MCF 10A (cell line): ENCODE measurements at regions not wholly inside any gene's neighbourhood (a gene's known extent, or its start where the extent isn't known, plus 50 kb on each side); places are given as distances from the start of the nearest gene placed in this dataset.

Source experiments
- BruUV-seq: library from RNA; stranded (reverse); fragments of 400-500 nt; replicated peaks from 2 replicates; lab custom pipeline; 2021; lab: Mats Ljungman, UMichigan
- CTCF ChIA-PET: fragments of 300-600 bp; sonication (Branson Sonifier 250); formaldehyde crosslinking; extraction: SDS; loops from one replicate; lab custom pipeline; 2021; ENCODE audit warnings: antibody characterized with exemption, inconsistent platforms; lab: Yijun Ruan, JAX
- POLR2A ChIA-PET: fragments of 300-600, 350-650 bp; sonication (Branson Sonifier 250); formaldehyde crosslinking; extraction: SDS; loops from one replicate; lab custom pipeline; 2020; ENCODE audit warnings: antibody characterized with exemption, inconsistent platforms; lab: Yijun Ruan, JAX
- DNase-seq: peaks from one replicate; pipeline ENCODE4 v3.0.0-alpha.2; 2018; ENCODE audit not compliant: unreplicated experiment
- H3K27ac Mint-ChIP-seq: one replicate; pipeline ENCODE4 v1.8.0; 2022; ENCODE audit warnings: mild to moderate bottlenecking, low read depth, mixed read lengths; ENCODE audit not compliant: unreplicated experiment
- H3K27me3 Mint-ChIP-seq: one replicate; pipeline ENCODE4 v1.8.0; 2022; ENCODE audit warnings: mixed read lengths; ENCODE audit not compliant: insufficient read depth, unreplicated experiment
- H3K36me3 Mint-ChIP-seq: one replicate; pipeline ENCODE4 v1.8.0; 2022; ENCODE audit warnings: mild to moderate bottlenecking, moderate library complexity, mixed read lengths; ENCODE audit not compliant: insufficient read depth, unreplicated experiment
- H3K4me1 Mint-ChIP-seq: one replicate; pipeline ENCODE4 v1.8.0; 2022; ENCODE audit warnings: mixed read lengths; ENCODE audit not compliant: insufficient read depth, unreplicated experiment
- H3K4me3 Mint-ChIP-seq: one replicate; pipeline ENCODE4 v1.8.0; 2022; ENCODE audit warnings: mild to moderate bottlenecking, moderate library complexity, mixed read lengths; ENCODE audit not compliant: unreplicated experiment
- H3K9me3 Mint-ChIP-seq: one replicate; pipeline ENCODE4 v1.8.0; 2022; ENCODE audit warnings: mixed read lengths; ENCODE audit not compliant: unreplicated experiment
- intact Hi-C: fragments of 100-400 bp; cut with micrococcal nuclease; formaldehyde crosslinking; loops from 2 replicates; pipeline ENCODE4 v1.14.1; 2022
- TF ChIP-seq, protein P1 (sequence below): fragments of 200-600 bp; IDR thresholded peaks from one replicate; pipeline ENCODE4 v1.8.0; 2022; ENCODE audit warnings: antibody characterized with exemption, mild to moderate bottlenecking; ENCODE audit not compliant: unreplicated experiment

- CTCF ChIA-PET = no interaction called here
- intact Hi-C loops = no loop called here
- DNase-seq = no peak
These were observed 378.1 kb upstream of the CDH11 start for GRCh38 chr16:65500007-65500406.

DNA sequence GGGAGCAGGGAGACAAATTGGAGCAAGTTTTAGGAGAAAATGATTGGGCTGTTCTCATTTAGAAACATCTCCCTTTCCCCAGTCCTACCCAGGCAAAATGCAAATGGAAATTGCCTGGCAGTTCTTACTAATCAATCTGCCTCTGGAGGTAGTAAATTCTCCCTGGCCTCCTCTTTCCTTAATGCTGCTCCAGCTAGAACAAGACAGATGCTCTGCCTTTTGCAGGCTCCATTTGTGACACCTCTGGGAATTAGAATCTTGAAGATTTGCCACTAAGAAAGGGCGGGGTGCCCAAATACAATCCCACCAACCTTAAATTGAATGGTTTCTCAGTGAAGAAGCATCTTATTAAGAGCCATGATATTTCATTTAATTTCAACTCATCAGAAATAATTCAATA, 377.7 kb upstream of the CDH11 start:
- no TSS peak for BruUV-seq
- ChIA-PET POLR2A (no interaction called here), CTCF (no interaction called here)
- no peak overlapping the region for H3K4me3 Mint-ChIP-seq
- no peaks in the 10 kb centered on the region for H3K27me3 Mint-ChIP-seq
- intact Hi-C loops = no loop called here
- H3K36me3 Mint-ChIP-seq = peaks cover 7% of the 10 kb centered on the region
- no peaks in the 10 kb centered on the region for H3K4me1 Mint-ChIP-seq
- no peak overlapping the region for H3K27ac Mint-ChIP-seq
- no peak for DNase-seq
- TF ChIP-seq, protein P1, sequence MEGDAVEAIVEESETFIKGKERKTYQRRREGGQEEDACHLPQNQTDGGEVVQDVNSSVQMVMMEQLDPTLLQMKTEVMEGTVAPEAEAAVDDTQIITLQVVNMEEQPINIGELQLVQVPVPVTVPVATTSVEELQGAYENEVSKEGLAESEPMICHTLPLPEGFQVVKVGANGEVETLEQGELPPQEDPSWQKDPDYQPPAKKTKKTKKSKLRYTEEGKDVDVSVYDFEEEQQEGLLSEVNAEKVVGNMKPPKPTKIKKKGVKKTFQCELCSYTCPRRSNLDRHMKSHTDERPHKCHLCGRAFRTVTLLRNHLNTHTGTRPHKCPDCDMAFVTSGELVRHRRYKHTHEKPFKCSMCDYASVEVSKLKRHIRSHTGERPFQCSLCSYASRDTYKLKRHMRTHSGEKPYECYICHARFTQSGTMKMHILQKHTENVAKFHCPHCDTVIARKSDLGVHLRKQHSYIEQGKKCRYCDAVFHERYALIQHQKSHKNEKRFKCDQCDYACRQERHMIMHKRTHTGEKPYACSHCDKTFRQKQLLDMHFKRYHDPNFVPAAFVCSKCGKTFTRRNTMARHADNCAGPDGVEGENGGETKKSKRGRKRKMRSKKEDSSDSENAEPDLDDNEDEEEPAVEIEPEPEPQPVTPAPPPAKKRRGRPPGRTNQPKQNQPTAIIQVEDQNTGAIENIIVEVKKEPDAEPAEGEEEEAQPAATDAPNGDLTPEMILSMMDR = no peak
- peaks cover 47% of the 10 kb centered on the region for H3K9me3 Mint-ChIP-seq

More at GRCh38 chr16:65500007-65500406, 378.1 kb upstream of the CDH11 start:
- TF ChIP-seq, protein P1 = no peak
- Mint-ChIP-seq H3K9me3 (peaks cover 47% of the 10 kb centered on the region), H3K27ac (no peak overlapping the region), H3K4me3 (no peak overlapping the region), H3K4me1 (no peaks in the 10 kb centered on the region), H3K27me3 (no peaks in the 10 kb centered on the region), H3K36me3 (peaks cover 7% of the 10 kb centered on the region)
- POLR2A ChIA-PET = interaction anchor here (0.6 kb wide), 1 partner anchor 1727 kb away, joined by 3 read pairs; no protein-coding TSS in a partner anchor
- BruUV-seq = no TSS peak

GRCh38 chr16:65497571-65497970, 375.7 kb upstream of the CDH11 start:
- Mint-ChIP-seq H3K4me1 (no peaks in the 10 kb centered on the region), H3K27me3 (no peaks in the 10 kb centered on the region), H3K9me3 (peaks cover 35% of the 10 kb centered on the region), H3K36me3 (peaks cover 7% of the 10 kb centered on the region), H3K4me3 (no peak overlapping the region), H3K27ac (no peak overlapping the region)
- TF ChIP-seq, protein P1 = no peak
- CTCF ChIA-PET = no interaction called here
- DNase-seq = no peak
- POLR2A ChIA-PET = no interaction called here
- intact Hi-C loops = no loop called here
- BruUV-seq = no TSS peak

GRCh38 chr16:65495106-65495505, 373.2 kb upstream of the CDH11 start:
- ChIA-PET POLR2A (no interaction called here), CTCF (interaction anchor here (0.5 kb wide), 1 partner anchor 370 kb away, joined by 3 read pairs; no protein-coding TSS in a partner anchor)
- intact Hi-C loops = no loop called here
- H3K36me3 Mint-ChIP-seq = no peaks in the 10 kb centered on the region
- no peak overlapping the region for H3K27ac Mint-ChIP-seq
- H3K4me3 Mint-ChIP-seq = no peak overlapping the region
- DNase-seq = no peak
- no TSS peak for BruUV-seq
- TF ChIP-seq, protein P1 = no peak
- peaks cover 26% of the 10 kb centered on the region for H3K9me3 Mint-ChIP-seq
- H3K4me1 Mint-ChIP-seq = no peaks in the 10 kb centered on the region
- no peaks in the 10 kb centered on the region for H3K27me3 Mint-ChIP-seq
